Liver (tissue), 8 donors: ENCODE measurements at regions not wholly inside any gene's neighbourhood (a gene's known extent, or its start where the extent isn't known, plus 50 kb on each side); places are given as distances from the start of the nearest gene placed in this dataset.
A peak's percentile ranks its signal among the peaks of the same experiment; 100 is the strongest.

Experiments used
- DNase-seq: peaks from one replicate; pipeline ENCODE4 v3.0.0-alpha.2; 2017; ENCODE audit warnings: low spot score
- H3K27ac ChIP-seq, 2 donors: one replicate each; pipeline ENCODE4 v1.7.0; 2013; ENCODE audit warnings: inconsistent platforms in 2 of 2, low read length in 2 of 2, control low read depth in 1 of 2, low read depth in 1 of 2, mild to moderate bottlenecking in 1 of 2
- H3K27me3 ChIP-seq, 4 donors: one replicate each; pipeline versions ENCODE4 v1.6.1 to v1.7.0; 2013; ENCODE audit warnings: low read length in 3 of 4, inconsistent platforms in 1 of 4, mild to moderate bottlenecking in 1 of 4, moderate library complexity in 1 of 4; ENCODE audit not compliant: control insufficient read depth in 4 of 4, insufficient read depth in 4 of 4
- H3K36me3 ChIP-seq, 4 donors: one replicate each; pipeline versions ENCODE4 v1.6.1 to v1.7.0; 2013; ENCODE audit warnings: low read length in 3 of 4, mild to moderate bottlenecking in 3 of 4, low read depth in 1 of 4, moderate library complexity in 1 of 4; ENCODE audit not compliant: control insufficient read depth in 4 of 4, insufficient read depth in 3 of 4
- H3K4me1 ChIP-seq, 4 donors: one replicate each; pipeline versions ENCODE4 v1.6.1 to v1.7.0; 2013; ENCODE audit warnings: low read length in 3 of 4, mild to moderate bottlenecking in 3 of 4, moderate library complexity in 1 of 4; ENCODE audit not compliant: control insufficient read depth in 4 of 4, insufficient read depth in 4 of 4
- H3K4me3 ChIP-seq, 3 donors: one replicate each; pipeline versions ENCODE4 v1.6.1 to v1.7.0; 2013; ENCODE audit warnings: low read length in 3 of 3, control low read depth in 1 of 3, low read depth in 1 of 3, mild to moderate bottlenecking in 1 of 3
- H3K9ac ChIP-seq, 2 donors: one replicate each; pipeline ENCODE4 v1.7.0; 2013; ENCODE audit warnings: low read length in 2 of 2, mild to moderate bottlenecking in 2 of 2, moderate library complexity in 2 of 2, control low read depth in 1 of 2, low read depth in 1 of 2
- H3K9me3 ChIP-seq, 4 donors: one replicate each; pipeline versions ENCODE4 v1.6.1 to v1.7.0; 2013; ENCODE audit warnings: low read length in 3 of 4; ENCODE audit not compliant: control insufficient read depth in 4 of 4
- FOXA1 ChIP-seq: IDR thresholded peaks from 2 replicates; pipeline ENCODE4 v1.6.1; 2016; ENCODE audit warnings: antibody characterized with exemption
- GABPA ChIP-seq, 2 donors: IDR thresholded peaks in 1 of 2; conservative IDR thresholded peaks in 1 of 2; 2 replicates each; pipeline ENCODE4 v1.6.1; 2016; ENCODE audit warnings: antibody characterized with exemption in 2 of 2, mild to moderate bottlenecking in 1 of 2, moderate library complexity in 1 of 2
- HNF4A ChIP-seq, 2 donors: conservative IDR thresholded peaks; 2 replicates each; pipeline ENCODE4 v1.6.1; 2016; ENCODE audit warnings: antibody characterized with exemption in 2 of 2, mild to moderate bottlenecking in 2 of 2
- HNF4G ChIP-seq: IDR thresholded peaks from 2 replicates; pipeline ENCODE4 v1.6.1; 2016; ENCODE audit warnings: antibody characterized with exemption
- NR2F2 ChIP-seq: IDR thresholded peaks from 2 replicates; pipeline ENCODE4 v1.6.1; 2016; ENCODE audit warnings: antibody characterized with exemption
- SP1 ChIP-seq: IDR thresholded peaks from 2 replicates; pipeline ENCODE4 v1.6.1; 2018; ENCODE audit warnings: antibody characterized with exemption, mild to moderate bottlenecking
- TAF1 ChIP-seq: conservative IDR thresholded peaks from 2 replicates; pipeline ENCODE4 v1.6.1; 2016; ENCODE audit warnings: antibody characterized with exemption, mild to moderate bottlenecking
- YY1 ChIP-seq: IDR thresholded peaks from 2 replicates; pipeline ENCODE4 v1.6.1; 2016; ENCODE audit warnings: antibody characterized with exemption, mild to moderate bottlenecking
- WGBS: extraction: QIAGEN DNeasy Blood & Tissue Kit; methylation state at CpG from one replicate; pipeline ENCODE4 v1.1.7; 2013; 5-methylcytosine and 5-hydroxymethylcytosine counted together
- TF ChIP-seq, protein P1 (sequence below): IDR thresholded peaks from 2 replicates; pipeline ENCODE4 v1.6.1; 2016; ENCODE audit warnings: antibody characterized with exemption
- TF ChIP-seq, protein P2 (sequence below): IDR thresholded peaks from 2 replicates; pipeline ENCODE4 v1.6.1; 2016; ENCODE audit warnings: antibody characterized with exemption
- TF ChIP-seq, protein P3 (sequence below): fragments of 150-350 bp; IDR thresholded peaks from 2 replicates; pipeline ENCODE4 v1.5.1; 2017; ENCODE audit warnings: improper control_type of control experiment, low read depth, low read length; ENCODE audit not compliant: missing input control
- TF ChIP-seq, protein P4 (sequence below): IDR thresholded peaks from 2 replicates; pipeline ENCODE4 v1.6.1; 2016; ENCODE audit warnings: antibody characterized with exemption
- donor health status: healthy.
- donor health status: healthy.
- donor health status: healthy.
- donor health status: healthy.
- donor health status: healthy.

DNA sequence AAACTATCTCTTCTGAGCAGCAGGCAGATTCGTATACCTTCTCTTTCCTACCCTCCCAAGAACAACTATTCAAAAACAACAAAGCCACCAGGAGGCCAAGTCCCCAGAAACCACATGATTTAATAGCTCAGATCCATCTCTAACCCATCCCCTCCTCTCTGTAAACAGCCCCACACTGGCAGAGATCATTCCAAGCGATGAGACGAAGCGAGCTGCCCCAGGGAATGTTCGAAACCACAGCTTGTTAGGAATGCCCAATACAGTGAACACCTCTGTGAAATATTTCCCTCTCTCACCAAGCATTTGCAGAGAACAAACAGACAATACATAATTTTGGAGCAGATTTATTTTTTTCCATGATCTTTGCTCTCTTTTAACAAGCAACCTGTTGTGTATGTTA, 231.8 kb downstream of the SOD2 start (continued):
- TF ChIP-seq SP1 (no peak), GABPA (IDR thresholded peaks at IDR 0.05 in 1 of 2, conservative IDR thresholded peaks at IDR 0.05 in 1 of 2) (no peak), FOXA1 (no peak), YY1 (no peak), HNF4G (no peak)
- TF ChIP-seq, protein P1, sequence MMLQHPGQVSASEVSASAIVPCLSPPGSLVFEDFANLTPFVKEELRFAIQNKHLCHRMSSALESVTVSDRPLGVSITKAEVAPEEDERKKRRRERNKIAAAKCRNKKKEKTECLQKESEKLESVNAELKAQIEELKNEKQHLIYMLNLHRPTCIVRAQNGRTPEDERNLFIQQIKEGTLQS, result no peak
- TF ChIP-seq, protein P2, sequence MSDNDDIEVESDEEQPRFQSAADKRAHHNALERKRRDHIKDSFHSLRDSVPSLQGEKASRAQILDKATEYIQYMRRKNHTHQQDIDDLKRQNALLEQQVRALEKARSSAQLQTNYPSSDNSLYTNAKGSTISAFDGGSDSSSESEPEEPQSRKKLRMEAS, result no peak
- TF ChIP-seq, protein P3, sequence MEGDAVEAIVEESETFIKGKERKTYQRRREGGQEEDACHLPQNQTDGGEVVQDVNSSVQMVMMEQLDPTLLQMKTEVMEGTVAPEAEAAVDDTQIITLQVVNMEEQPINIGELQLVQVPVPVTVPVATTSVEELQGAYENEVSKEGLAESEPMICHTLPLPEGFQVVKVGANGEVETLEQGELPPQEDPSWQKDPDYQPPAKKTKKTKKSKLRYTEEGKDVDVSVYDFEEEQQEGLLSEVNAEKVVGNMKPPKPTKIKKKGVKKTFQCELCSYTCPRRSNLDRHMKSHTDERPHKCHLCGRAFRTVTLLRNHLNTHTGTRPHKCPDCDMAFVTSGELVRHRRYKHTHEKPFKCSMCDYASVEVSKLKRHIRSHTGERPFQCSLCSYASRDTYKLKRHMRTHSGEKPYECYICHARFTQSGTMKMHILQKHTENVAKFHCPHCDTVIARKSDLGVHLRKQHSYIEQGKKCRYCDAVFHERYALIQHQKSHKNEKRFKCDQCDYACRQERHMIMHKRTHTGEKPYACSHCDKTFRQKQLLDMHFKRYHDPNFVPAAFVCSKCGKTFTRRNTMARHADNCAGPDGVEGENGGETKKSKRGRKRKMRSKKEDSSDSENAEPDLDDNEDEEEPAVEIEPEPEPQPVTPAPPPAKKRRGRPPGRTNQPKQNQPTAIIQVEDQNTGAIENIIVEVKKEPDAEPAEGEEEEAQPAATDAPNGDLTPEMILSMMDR, result no peak

DNA sequence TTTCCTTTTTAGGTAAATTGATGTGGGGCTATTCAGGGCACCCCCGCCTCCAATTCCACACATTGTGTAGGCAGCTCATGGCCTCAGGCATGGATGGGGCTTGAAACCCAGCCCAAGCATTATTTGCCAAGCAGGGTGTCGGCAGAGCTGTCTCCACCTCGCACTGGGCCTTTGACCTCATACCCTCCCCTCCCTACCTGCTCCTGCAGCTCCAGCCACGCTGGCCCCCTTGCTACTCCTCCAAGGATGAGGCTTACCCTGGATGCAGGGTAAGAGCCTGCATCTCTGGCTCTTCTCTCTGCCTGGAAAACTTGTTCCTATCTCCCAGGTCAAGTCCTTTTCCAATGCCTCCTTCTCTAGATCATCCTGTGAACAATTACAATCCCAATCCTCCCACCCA, 232.6 kb downstream of the SOD2 start:
- 71% methylated on average over 4 of the region's 4 CpGs for WGBS
- no peak for TF ChIP-seq HNF4G
- TF ChIP-seq, protein P1, result no peak
- TF ChIP-seq TAF1, result no peak
- TF ChIP-seq SP1, result no peak
- no peak for TF ChIP-seq NR2F2
- TF ChIP-seq, protein P4, sequence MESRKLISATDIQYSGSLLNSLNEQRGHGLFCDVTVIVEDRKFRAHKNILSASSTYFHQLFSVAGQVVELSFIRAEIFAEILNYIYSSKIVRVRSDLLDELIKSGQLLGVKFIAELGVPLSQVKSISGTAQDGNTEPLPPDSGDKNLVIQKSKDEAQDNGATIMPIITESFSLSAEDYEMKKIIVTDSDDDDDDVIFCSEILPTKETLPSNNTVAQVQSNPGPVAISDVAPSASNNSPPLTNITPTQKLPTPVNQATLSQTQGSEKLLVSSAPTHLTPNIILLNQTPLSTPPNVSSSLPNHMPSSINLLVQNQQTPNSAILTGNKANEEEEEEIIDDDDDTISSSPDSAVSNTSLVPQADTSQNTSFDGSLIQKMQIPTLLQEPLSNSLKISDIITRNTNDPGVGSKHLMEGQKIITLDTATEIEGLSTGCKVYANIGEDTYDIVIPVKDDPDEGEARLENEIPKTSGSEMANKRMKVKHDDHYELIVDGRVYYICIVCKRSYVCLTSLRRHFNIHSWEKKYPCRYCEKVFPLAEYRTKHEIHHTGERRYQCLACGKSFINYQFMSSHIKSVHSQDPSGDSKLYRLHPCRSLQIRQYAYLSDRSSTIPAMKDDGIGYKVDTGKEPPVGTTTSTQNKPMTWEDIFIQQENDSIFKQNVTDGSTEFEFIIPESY, result no peak
- no peaks in the 10 kb centered on the region for H3K9me3 ChIP-seq
- no peaks in the 10 kb centered on the region for H3K36me3 ChIP-seq
- no peaks in the 10 kb centered on the region for H3K27me3 ChIP-seq
- no peak overlapping the region for H3K4me3 ChIP-seq
- H3K9ac ChIP-seq, result no peak overlapping the region
- peaks cover 0 to 2% (median 0%) of the 10 kb centered on the region in 4 donors for H3K4me1 ChIP-seq
- no peak overlapping the region for H3K27ac ChIP-seq
- no peak for DNase-seq

DNA sequence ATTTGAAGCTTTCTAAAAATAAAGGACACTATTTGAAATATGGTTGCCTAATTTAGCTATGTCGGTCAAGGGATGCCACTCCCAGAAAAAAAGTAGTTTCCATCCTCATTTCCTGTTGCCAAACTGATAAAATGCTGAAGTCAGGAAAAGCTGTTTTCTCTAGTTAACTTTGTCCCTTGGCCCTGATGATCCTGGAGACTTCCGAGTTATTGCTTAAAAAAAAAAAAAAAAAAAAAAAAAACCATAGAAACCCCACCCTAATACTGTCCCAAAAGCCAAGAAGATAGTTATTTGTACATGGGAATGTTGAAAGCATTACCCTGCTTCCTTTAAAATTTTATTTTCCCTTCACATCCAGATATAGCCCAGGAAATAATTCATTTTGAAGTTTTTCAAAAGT, 236.7 kb downstream of the SOD2 start:
- DNase-seq, result no peak
- H3K27ac ChIP-seq, result no peak overlapping the region
- peaks cover 0 to 2% (median 0%) of the 10 kb centered on the region in 4 donors for H3K4me1 ChIP-seq
- TF ChIP-seq HNF4A (conservative IDR thresholded peaks at IDR 0.05) (no peak), YY1 (peak; percentile 18), NR2F2 (peak; percentile 15)
- H3K9ac ChIP-seq, result no peak overlapping the region
- H3K4me3 ChIP-seq, result no peak overlapping the region
- WGBS, result 20% methylated on average over 2 of the region's 2 CpGs
- H3K27me3 ChIP-seq, result no peaks in the 10 kb centered on the region
- no peaks in the 10 kb centered on the region for H3K36me3 ChIP-seq
- H3K9me3 ChIP-seq, result no peaks in the 10 kb centered on the region
